Erythroblast (primary cell): ENCODE measurements at regions not wholly inside any gene's neighbourhood (a gene's known extent, or its start where the extent isn't known, plus 50 kb on each side); places are given as distances from the start of the nearest gene placed in this dataset.

ENCODE experiments used
- GATA1 ChIP-seq: IDR thresholded peaks from 2 replicates; pipeline ENCODE4 v1.6.1; 2011; ENCODE audit warnings: low read depth, mild to moderate bottlenecking, control low read depth, low read length, moderate library complexity
- POLR2A ChIP-seq: IDR thresholded peaks from 2 replicates; pipeline ENCODE4 v1.6.1; 2011; ENCODE audit warnings: mild to moderate bottlenecking, low read length

GRCh38 chr2:8511868-8512612 lies 169.8 kb upstream of the ID2 start:
- no peak for TF ChIP-seq POLR2A
- TF ChIP-seq GATA1 = no peak
